K562 (cell line): ENCODE measurements at regions not wholly inside any gene's neighbourhood (a gene's known extent, or its start where the extent isn't known, plus 50 kb on each side); places are given as distances from the start of the nearest gene placed in this dataset.

Source experiments
- CREB3L1 ChIP-seq: fragments of 450-650 bp; IDR thresholded peaks from 2 replicates; pipeline ENCODE4 v1.6.1; 2014; ENCODE audit warnings: low read depth, mild to moderate bottlenecking, moderate library complexity, borderline replicate concordance
- GTF3C2 ChIP-seq: IDR thresholded peaks from 3 replicates; pipeline ENCODE4 v1.6.1; 2011; ENCODE audit warnings: borderline replicate concordance, mild to moderate bottlenecking, moderate library complexity; ENCODE audit not compliant: insufficient read length; ENCODE audit errors: extremely low read depth
- NKRF ChIP-seq: fragments of 450-650 bp; IDR thresholded peaks from 2 replicates; pipeline ENCODE4 v1.6.1; 2016; ENCODE audit warnings: borderline replicate concordance
- PHF8 ChIP-seq: fragments of 200-600 bp; sonication (generic); IDR thresholded peaks from 2 replicates; pipeline ENCODE4 v1.6.1; 2012; ENCODE audit warnings: mixed run types, mild to moderate bottlenecking, inconsistent platforms, low read length, moderate library complexity, borderline replicate concordance
- ZBTB12 ChIP-seq: fragments of 250-450 bp; sonication (Bioruptor Pico); IDR thresholded peaks from 2 replicates; pipeline ENCODE4 v1.4.0; 2020
- ZMIZ1 ChIP-seq, 2 experiments: fragments of 150-350 bp in 1 of 2; IDR thresholded peaks; 2 replicates each; pipeline ENCODE4 v1.6.1; 2012 to 2016; ENCODE audit warnings: low read depth in 2 of 2, low read length in 2 of 2, mild to moderate bottlenecking in 1 of 2, moderate library complexity in 1 of 2
- ZNF778 ChIP-seq: fragments of 450-650 bp; formaldehyde crosslinking; IDR thresholded peaks from 2 replicates; pipeline ENCODE4 v1.4.0; 2020; ENCODE audit warnings: mild to moderate bottlenecking, moderate library complexity

GRCh38 chr9:124110307-124110915, 98.8 kb downstream of the LHX2 start (continued):
- TF ChIP-seq ZMIZ1 (IDR thresholded peaks at IDR 0.05; ENCODE audit: low read depth in 2 of 2, low read length in 2 of 2) (no peak), ZNF778 (CRISPR knock-in tag) (no peak), GTF3C2 (no peak), NKRF (peak; percentile 67; the same call in 1 of the 2 replicates), ZBTB12 (CRISPR knock-in tag) (peak; percentile 59; the same call in 1 of the 2 replicates), PHF8 (no peak), CREB3L1 (no peak)
